Right renal cortex interstitium (tissue), 3 donors: ENCODE measurements at regions not wholly inside any gene's neighbourhood (a gene's known extent, or its start where the extent isn't known, plus 50 kb on each side); places are given as distances from the start of the nearest gene placed in this dataset.

Experiments used
- DNase-seq, 3 donors: peaks; one replicate each; pipeline ENCODE4 v3.0.0-alpha.2; 2013; ENCODE audit warnings: low read depth in 3 of 3, low spot score in 2 of 3

DNA sequence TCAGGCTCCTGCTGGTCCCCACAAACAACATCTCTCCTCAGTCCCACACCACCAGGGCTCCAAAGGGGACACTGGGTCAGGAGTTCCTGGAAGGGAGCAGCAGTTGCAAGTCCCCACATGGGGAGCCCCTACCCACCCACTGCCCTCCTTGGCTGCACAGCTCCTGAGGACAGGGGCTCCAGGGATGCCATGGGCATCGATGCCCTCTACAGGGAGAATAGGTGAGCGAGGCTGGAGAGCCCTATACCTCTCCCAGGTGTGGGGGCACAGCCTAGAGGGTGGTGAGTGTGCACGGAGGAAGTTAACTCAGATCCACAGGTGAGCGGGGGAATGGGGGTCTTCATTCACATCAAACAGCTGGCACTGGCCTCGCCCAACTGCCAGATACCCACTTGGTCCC is 141.2 kb upstream of the LINGO1 start:
- no peak for DNase-seq

DNA sequence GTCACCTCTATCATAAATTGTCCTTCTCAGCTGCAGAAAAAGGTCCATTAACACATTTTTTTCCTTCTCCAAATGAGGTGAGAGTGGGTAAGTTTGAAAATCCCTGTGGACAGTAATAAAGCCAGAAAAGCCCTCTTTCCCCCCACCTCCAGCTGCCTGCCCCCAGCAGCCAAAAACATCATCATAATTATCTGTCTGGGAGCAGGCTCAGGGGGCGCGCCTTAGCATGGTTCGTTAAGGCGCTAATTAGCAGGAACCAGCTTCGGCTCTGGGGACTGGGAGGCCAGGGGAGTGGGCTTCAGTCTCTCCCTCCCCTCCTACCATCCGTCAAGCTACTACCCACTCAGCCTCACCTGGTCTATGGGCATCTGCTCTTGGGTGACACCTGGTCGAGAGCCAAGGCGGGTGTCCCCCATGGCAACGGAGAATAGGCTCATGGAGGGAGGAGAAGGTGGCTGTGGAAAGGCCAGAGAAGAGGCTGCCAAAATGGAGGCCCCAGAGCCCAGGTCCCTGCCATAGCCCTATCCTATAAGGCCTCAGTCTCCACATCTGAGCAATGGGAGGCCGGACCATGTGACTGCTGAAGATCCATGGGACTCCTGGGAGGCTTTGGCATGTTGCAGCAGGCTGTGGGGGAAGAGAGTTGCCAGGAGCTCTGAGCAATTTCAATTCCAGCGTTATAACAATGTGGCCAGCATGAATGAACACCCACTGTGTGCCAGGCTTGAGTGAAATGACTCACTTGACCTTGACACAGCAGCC is 140.1 kb upstream of the LINGO1 start:
- no peak for DNase-seq

DNA sequence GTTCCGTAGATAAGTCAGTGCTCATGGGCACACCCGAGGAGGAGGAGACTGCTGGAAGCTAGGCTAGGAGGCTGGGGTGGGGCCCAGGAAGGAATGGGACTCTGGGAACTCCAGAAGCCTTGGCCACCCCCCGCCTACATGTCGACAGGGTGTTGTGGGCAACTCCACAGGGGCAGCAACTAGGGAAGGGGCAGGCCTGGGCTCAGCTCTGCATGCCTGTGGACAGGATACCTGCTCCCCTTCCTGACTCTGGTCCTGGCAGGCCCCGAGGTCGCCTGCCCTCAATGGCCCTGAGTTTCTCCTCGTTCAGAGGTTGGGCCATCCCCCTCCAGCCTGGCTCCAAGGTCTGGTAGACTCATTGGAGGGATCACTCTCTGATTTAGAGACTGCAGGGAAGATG is 138.9 kb upstream of the LINGO1 start:
- no peak for DNase-seq

DNA sequence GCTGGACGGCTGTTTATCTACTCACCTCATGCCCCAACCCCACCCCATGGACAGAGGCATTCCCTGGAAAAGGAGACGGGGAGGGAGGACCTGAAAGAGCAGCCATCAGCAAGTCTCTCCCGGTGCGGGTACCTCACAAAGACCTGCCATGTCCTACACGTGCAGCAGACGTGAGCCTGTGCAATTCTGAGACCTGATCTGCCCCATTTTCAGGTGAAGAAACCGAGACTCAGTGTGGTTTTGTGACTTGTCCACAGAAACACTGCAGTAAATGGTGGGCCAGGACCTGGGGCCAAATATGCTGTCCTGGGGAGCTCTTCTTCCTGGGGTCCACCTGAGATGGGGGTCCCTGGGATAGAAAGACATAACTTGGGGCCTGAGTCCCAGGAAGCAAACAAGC is 137.0 kb upstream of the LINGO1 start:
- no peak for DNase-seq

DNA sequence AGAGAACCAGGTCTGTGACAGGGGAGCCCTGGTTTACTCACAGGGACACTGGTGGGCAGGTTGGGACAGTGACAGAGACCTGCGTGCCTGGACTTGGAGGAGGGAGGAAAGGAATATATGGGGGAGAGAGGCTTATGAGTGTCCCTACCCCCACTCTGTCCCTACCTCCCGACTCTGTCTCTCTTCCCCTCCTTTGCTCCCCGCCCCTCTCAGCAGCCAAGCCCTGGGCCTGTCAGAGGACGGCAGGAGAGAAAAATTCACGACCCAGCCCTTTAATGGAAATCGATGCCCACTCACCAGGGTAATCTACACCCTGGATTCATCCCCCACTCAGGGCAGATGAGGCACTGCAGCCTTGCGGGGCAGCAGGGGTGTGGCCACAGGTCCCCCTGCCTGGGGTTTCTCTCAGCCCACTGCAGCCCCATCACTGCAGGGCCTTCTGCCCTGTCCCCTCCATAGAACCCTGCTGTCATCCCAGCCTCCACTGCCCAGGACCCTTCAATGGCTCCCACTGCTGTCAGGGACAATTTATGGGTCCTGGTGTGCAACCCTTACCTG is 135.9 kb upstream of the LINGO1 start:
- no peak for DNase-seq

DNA sequence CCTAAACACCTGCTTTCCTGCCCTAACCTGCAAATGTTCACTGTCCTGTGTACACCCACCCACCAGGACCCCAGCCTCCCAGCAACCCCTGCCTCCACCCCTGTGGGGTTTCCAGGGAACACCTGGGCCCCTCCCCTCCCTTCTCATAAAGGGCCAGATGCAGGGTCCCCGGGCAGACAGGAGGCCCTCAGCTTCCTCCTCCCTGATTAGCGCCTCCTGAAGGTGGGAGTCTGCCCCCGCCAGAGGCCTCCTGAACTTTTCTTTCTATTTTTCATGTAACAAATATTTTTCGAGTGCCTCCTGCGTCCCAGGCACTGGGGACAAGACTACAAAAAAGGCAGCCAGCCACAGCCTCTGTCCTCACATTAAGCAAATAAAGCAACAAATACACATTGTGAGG is 135.4 kb upstream of the LINGO1 start:
- DNase-seq, result no peak

DNA sequence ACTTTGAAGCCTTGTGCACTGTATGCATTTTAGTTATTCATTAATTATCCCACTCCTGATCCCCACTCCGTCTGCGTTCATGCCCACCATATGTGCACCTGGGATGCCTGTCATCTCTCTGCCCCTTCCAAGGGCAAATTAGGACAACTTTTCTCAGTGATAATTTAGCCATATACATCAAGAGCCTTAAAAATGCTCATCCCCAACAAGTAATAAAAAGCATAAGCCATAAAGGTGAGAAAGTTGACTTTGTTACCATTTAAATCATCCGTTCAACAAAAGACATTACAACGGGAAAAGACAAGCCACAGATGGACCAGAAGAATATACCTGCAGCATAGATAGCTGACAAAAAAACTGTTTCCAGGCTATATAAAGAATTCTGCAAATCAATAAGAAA is 131.4 kb upstream of the LINGO1 start:
- DNase-seq, result no peak

DNA sequence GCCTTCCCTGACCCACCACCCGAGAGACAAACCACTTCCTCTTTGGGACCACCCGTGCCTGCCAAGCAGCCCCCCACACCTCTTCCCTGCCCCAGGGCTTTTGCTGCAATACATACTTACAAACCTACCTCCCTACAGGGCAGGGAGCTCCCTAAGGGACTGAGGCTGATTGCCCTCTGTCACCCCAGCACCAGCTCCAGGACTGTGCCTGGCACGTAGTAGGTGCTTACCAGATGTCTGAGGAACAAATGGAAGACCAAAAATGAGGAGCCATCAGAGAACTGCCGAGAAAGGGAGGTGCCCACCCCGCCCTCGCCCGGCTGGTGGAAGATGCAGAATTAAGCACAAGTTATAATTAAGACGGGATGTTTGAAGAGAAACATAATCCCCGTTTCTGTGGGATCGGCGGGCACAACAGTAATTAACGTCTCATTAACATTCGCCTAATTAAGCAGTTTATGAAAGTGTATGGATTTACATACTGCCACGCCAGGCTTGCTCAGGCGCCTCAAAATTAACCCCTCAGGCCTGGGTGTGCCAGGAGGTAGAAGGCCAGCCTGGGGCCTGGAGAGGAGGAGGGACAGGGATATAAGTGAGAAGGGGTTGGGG is 130.1 kb upstream of the LINGO1 start:
- DNase-seq, result no peak

DNA sequence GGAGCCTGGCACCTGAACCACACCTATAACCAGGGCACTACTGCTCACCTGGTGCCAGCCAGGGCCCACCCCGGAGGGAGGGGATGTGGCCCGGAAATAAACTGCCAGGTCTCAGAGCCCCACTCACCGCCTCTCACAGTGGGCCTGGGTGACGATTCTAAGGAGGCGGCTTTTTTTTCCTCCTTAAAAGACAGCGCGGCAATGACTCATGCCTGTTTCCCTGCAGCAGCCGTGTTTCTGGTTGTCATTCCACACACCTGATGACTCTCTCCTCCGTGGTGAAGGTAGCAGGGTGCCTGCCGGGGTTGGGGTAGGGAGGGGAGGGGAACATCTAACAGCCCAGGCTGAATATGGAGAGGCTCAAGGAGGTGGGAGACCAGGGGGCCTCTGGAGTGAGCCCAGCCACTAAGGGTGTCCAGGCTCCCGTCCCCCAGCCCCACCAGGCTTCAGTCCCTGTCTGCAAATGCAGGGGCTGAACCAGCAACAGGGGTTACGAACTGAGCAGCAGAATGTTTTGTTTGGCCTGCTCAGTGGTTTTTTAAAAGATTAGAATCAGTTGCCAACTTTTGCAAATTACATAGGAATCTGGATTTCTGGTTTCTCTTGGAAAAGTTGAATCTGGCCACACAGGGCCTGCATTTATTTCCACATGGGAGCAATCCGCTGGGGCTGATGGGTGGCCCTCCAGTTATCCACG is 127.3 kb upstream of the LINGO1 start:
- DNase-seq, result no peak

DNA sequence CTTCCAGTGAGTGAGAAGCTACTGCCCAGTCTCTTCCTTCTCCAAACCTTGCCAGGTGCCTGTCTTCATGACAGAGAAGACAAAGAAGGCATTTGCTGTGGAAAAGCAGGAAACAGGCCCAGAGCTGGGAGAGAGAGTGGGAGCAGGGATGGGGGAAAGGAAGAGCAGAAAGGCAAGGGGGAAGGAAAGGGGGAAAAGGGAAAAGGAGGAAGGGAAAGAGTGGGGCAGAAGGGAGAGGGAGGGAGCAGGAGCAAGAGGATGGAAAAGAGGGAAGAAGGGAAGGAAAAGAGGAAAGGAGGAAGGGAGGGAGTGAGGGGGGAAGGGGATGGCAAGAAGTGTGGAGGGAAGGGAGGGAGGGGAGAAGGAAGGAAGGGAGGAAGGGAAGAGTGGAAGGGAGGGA is 121.2 kb upstream of the LINGO1 start:
- no peak for DNase-seq

DNA sequence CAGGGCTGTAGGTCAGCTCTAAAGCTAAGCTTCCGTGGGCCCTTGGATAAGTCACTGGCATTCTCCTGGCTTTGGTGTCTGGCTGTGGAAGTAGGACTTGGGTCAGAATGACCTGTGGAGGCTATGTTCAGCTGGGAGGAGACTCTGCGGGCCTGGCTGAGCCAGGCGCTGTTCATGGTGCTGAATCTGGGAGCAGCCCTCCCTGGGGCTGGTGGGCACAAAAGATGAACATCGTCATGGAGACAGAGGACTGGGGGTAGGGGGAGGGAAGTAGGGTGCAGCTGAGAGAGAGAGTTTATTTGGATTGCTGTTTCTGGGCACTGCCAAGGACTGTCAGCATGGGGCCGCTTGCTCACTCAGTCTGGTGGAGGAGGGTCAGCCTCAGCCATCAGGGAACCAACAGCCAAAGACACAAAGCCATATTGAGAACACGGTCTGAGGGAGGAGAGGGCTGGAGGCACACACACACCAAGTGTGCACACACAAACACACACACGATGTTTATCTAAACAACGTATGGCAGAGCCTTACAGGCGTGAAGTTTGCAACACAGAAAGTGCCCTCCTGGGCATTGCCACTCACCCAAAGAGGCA is 120.7 kb upstream of the LINGO1 start:
- DNase-seq, result peak; percentile 36 to 52 (median 38)

DNA sequence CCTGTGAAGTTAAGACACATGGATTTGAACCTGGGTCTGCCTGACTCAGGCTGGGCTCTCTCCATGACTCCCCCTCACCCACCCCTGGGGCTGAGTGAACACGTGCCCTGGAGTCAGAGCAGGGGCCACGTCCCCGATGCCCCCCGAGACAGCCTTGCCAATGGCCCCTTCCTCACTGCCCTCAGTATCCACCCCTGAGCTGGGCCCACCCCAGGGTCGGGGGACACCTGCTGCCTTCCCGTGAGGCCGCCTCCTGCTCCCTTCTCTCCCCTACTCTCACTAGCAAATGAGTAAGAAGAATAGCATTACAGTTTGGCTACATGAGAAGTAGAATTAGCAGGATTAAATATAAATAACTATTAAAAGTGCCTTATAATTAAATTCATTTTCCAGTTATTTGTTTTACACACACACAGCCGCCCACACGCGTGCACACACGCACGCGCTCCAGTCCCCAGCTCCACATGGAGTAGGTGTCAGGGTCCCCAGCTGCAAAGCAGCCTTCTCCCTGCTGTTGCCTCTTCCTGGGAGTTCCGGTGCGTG is 117.4 kb upstream of the LINGO1 start:
- no peak for DNase-seq

DNA sequence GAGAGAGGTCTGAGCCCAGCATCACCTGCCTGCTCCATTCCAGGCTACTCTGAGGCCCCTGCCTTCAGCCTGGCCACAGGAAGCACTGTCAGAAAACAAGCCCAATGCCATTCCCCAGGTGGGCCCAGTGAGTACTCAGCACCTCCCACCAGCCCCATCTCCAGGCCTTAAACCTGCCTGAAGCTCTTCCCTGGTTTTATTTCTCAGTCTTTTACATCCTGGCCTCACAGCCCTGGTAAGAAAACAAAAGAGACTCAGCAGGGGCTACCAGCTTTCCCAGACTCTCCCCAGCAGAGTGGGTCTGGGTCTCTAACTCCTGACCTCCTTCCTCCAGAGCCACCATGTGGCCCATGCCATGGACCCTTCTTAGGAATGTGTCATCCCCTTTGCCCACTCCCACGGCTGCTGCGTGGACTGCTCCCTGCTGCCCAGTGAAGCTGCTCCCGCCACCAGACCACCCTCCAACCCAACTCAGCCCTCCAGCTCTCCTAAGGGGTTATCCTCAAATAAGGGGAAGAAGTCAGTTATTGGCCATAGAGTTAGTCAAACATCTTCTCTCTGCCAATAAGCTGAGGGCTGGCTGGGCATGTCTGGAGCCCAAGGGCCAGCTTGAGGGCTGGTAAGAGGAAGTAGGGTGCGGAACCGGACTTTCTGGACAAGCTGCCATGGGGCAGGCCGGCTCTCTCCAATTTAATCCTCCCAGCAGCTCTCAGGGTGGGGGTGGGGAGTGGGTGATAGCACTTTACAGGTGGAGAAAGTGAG is 116.7 kb upstream of the LINGO1 start:
- DNase-seq, result no peak

DNA sequence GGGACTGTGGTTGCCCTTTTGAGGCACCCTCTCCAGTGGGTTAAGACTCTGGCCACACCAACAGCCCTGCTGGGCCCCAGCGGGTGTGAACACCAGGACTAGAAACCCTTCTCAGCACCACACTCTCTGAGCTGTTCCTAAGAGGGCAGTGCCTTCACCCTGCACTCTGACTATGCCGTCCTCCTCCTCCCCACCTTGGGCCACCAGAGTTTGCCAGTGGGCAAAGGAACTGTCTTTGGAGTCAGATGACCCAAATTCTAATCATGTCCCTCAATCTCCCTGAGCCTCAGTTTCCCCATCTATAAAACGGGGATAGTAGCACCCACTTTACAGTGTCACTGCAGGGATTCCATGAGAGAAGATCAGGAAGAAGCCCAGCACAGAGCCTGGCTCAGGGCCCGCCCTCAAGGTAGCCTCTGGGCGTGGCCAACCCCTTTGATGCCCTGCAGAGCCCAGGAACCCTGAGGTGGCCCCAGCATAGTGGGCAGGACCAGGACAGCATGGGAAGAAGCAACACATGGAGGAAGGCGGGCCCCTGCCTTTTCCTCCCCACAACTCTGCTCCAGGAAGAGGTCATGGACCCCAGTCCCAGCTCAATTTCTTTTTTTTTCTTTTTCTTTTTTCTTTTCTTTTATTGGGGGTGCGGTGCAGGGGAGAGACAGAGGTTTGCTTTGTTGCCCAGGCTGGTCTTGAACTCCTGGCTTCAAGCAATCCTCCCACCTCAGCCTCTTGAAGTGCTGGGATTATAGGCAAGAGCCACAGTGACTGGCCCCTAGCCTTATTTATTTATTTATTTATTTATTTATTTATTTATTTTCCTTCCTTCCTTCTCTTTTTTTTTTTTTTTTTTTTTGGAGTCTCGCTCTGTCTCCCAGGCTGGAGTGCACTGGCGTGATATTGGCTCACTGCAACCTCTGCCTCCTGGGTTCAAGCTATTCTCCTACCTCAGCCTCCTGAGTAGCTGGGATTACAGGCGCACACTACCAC is 115.7 kb upstream of the LINGO1 start:
- no peak for DNase-seq

DNA sequence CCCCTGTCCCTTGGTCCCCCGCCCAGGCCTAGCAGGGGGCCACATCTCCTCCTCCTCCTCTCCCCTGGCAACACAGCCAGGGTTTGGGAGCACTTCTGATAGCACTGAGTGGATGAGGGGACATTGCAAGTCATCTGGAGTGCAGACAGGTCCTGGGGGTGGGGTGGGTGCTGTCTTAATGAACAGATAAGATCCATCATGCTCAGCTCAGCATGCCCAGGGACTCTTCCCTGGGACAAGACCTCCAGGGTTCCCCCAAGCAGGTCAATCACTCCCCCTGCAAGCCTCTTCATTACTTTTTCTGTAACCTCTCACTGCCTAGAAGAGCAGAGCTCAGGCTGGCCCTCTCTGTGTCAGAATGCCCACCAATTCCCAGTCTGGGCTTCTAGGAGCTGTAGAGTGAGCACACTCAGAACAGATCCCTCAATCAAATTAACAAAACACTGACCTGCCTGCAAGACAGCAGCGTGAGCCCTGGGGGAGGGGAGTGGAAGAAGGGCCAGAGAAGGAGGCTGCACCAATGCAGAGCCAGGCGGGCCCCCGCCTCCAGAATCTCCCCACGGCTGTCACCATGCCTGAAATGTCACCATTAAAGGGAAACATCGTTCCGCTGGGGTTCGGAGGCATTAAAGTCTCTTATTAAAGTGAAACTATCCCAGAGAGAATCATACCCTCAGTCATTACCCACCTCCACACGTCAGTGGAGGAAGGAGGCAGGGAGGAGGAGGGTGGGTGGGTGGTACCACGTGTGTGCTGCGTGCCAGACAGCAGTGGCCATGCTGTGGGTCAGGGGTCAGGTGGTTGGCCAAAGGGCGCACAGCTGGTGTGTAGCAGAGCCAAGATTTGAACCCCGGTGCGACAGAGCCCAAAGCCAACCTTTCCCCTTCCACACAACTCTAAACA is 114.7 kb upstream of the LINGO1 start:
- DNase-seq, result no peak

DNA sequence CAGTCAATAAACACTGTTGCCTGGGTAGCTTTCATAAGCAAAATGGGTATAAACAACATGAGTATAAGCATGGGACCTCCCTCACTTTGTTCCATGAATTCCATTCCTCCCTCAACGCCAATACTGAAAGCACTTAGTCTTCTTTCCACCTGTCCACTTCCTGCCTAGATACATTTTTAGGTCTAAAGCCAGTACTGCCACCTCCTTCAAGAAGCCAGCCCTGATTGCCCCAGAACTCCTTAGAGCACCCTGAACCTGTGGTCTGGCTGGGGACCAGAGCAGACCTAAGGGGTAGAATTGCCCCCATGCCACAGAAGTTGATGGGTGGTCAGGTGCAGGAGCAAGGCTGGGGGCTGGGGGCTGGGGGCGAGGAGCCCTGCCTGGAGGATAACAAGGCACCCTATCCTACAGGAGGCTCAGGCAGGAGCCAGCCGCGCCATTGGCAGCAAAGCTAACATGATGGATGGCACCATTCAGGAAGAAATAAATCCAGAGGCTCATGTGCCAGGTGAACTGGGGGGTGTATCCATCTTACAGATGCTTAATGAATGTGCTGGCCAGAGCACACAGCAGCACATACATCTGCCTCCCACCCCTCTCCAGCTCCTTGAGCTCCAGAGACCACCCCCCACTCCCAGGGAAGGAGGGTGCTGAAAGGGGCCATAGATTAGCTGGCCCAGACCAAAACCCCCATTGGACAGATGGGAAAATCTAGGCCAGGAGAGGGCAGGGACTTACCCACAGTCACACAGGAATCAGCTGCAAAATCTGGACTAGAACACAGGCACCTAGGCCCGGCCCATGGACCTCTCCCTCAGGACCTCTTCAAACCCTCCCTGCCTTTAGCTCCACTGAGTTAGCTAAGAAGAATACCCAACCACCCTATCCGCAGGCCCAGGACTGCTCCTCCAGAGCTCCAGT is 113.8 kb upstream of the LINGO1 start:
- DNase-seq, result no peak

DNA sequence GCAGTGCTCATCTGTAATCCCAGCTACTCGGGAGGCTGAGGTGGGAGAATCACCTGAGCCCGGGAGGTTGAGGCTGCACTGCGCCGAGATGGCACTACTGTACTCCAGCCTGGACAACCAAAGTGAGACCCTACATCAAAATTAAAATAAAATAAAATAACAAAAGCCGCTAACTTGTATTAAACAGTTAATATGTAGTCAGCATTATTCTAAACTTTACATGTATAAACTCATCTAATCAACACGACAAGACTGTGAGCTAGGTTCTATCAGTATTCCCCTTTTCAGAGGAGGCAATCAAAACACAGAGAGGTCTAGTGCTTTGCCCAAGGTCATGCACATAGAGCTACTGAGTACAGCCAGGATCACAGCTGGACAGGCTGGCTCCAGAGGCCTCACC is 111.7 kb upstream of the LINGO1 start:
- DNase-seq, result no peak
